GM23338 (cell line): ENCODE measurements at regions not wholly inside any gene's neighbourhood (a gene's known extent, or its start where the extent isn't known, plus 50 kb on each side); places are given as distances from the start of the nearest gene placed in this dataset.

Experiments used
- ATAC-seq: fragments of 200-7000 bp; cut with Tn5 transposase; 3 replicates; pipeline ENCODE4 v1.9.1; 2020
- DNase-seq: peaks from one replicate; pipeline ENCODE4 v3.0.0-alpha.2; 2015; ENCODE audit warnings: low spot score
- H2AFZ ChIP-seq: fragments of 200-600 bp; sonication (generic); 2 replicates; pipeline ENCODE4 v1.8.0; 2016; ENCODE audit warnings: antibody characterized with exemption, mild to moderate bottlenecking, moderate library complexity
- H3F3A ChIP-seq: fragments of 200-600 bp; sonication (generic); replicated peaks from 2 replicates; pipeline ENCODE4 v1.8.0; 2017; ENCODE audit warnings: antibody characterized with exemption, mixed run types, low read depth
- H3K27ac ChIP-seq: fragments of 200-600 bp; sonication (generic); 2 replicates; pipeline ENCODE4 v1.6.1; 2016; ENCODE audit warnings: low read depth
- H3K27me3 ChIP-seq: fragments of 200-600 bp; sonication (generic); 2 replicates; pipeline ENCODE4 v1.8.0; 2016; ENCODE audit warnings: mild to moderate bottlenecking, mixed run types, moderate library complexity; ENCODE audit not compliant: insufficient read depth
- H3K36me3 ChIP-seq: fragments of 200-600 bp; sonication (generic); 2 replicates; pipeline ENCODE4 v1.8.0; 2016; ENCODE audit warnings: mild to moderate bottlenecking; ENCODE audit not compliant: insufficient read depth
- H3K4me1 ChIP-seq: fragments of 200-600 bp; sonication (generic); 2 replicates; pipeline ENCODE4 v1.8.0; 2016; ENCODE audit warnings: mild to moderate bottlenecking, moderate library complexity; ENCODE audit not compliant: insufficient read depth
- H3K4me2 ChIP-seq: fragments of 200-600 bp; sonication (generic); 2 replicates; pipeline ENCODE4 v1.7.1; 2017; ENCODE audit warnings: mixed run types
- H3K4me3 ChIP-seq: fragments of 200-600 bp; sonication (generic); 2 replicates; pipeline ENCODE4 v1.6.1; 2016; ENCODE audit warnings: mixed run types
- H3K79me2 ChIP-seq: fragments of 200-600 bp; sonication (generic); replicated peaks from 2 replicates; pipeline ENCODE4 v1.8.0; 2017; ENCODE audit warnings: mild to moderate bottlenecking; ENCODE audit not compliant: insufficient read depth
- H3K9me2 ChIP-seq: fragments of 200-600 bp; sonication (generic); 2 replicates; pipeline ENCODE4 v1.8.0; 2017; ENCODE audit not compliant: insufficient read depth
- H4K20me1 ChIP-seq: fragments of 200-600 bp; sonication (generic); replicated peaks from 2 replicates; pipeline ENCODE4 v1.8.0; 2017; ENCODE audit warnings: mild to moderate bottlenecking; ENCODE audit not compliant: insufficient read depth
- H3K27ac Mint-ChIP-seq: 2 replicates; pipeline ENCODE4 v1.8.0; 2020; ENCODE audit warnings: inconsistent platforms, mild to moderate bottlenecking, moderate library complexity, mixed read lengths
- H3K27me3 Mint-ChIP-seq: 3 replicates; pipeline ENCODE4 v1.8.0; 2022; ENCODE audit warnings: low read depth, mild to moderate bottlenecking, moderate library complexity, mixed read lengths, inconsistent platforms; ENCODE audit not compliant: insufficient read depth, poor library complexity
- H3K36me3 Mint-ChIP-seq: 3 replicates; pipeline ENCODE4 v1.8.0; 2021; ENCODE audit warnings: low read depth, mild to moderate bottlenecking, inconsistent platforms, moderate library complexity, mixed read lengths
- H3K4me1 Mint-ChIP-seq: 3 replicates; pipeline ENCODE4 v1.8.0; 2020; ENCODE audit warnings: mild to moderate bottlenecking, inconsistent platforms, mixed read lengths
- H3K4me3 Mint-ChIP-seq: 3 replicates; pipeline ENCODE4 v1.8.0; 2021; ENCODE audit warnings: moderate library complexity, mild to moderate bottlenecking, inconsistent platforms, mixed read lengths
- H3K9me3 Mint-ChIP-seq: 3 replicates; pipeline ENCODE4 v1.8.0; 2020; ENCODE audit warnings: moderate library complexity, mild to moderate bottlenecking, inconsistent platforms, mixed read lengths
- CREB1 ChIP-seq: fragments of 250-450 bp; sonication (Bioruptor Pico); IDR thresholded peaks from 2 replicates; pipeline ENCODE4 v1.5.0; 2020; ENCODE audit warnings: low read depth, mild to moderate bottlenecking, moderate library complexity
- CTCF ChIP-seq, 2 experiments: fragments of 200-600 bp in 1 of 2; sonication (generic) in 1 of 2; conservative IDR thresholded peaks; 2 replicates each; pipeline versions ENCODE4 v1.5.1 to v1.6.1; 2016 to 2017; ENCODE audit warnings: antibody characterized with exemption in 2 of 2, low read depth in 2 of 2, mild to moderate bottlenecking in 2 of 2, moderate library complexity in 1 of 2
- ETS1 ChIP-seq: IDR thresholded peaks from 2 replicates; pipeline ENCODE4 v1.6.1; 2016; ENCODE audit warnings: antibody characterized with exemption
- EZH2 ChIP-seq: fragments of 200-600 bp; sonication (generic); IDR thresholded peaks from one replicate; pipeline ENCODE4 v1.8.0; 2017; ENCODE audit warnings: antibody characterized with exemption, mild to moderate bottlenecking, low read depth; ENCODE audit not compliant: unreplicated experiment
- EZH2phosphoT487 ChIP-seq: fragments of 200-600 bp; sonication (generic); IDR thresholded peaks from one replicate; pipeline ENCODE4 v1.8.1; 2018; ENCODE audit warnings: antibody characterized with exemption; ENCODE audit not compliant: unreplicated experiment
- JUNB ChIP-seq: IDR thresholded peaks from one replicate; pipeline ENCODE4 v1.6.1; 2016; ENCODE audit warnings: antibody characterized with exemption; ENCODE audit not compliant: unreplicated experiment
- NANOG ChIP-seq: IDR thresholded peaks from 2 replicates; pipeline ENCODE4 v1.6.1; 2016; ENCODE audit warnings: antibody characterized with exemption, borderline replicate concordance
- POLR2AphosphoS5 ChIP-seq: IDR thresholded peaks from 2 replicates; pipeline ENCODE4 v1.6.1; 2016; ENCODE audit warnings: antibody characterized with exemption, low read depth
- REST ChIP-seq: IDR thresholded peaks from one replicate; pipeline ENCODE4 v1.6.1; 2018; ENCODE audit warnings: antibody characterized with exemption; ENCODE audit not compliant: unreplicated experiment
- STAT1 ChIP-seq: IDR thresholded peaks from one replicate; pipeline ENCODE4 v1.6.1; 2016; ENCODE audit warnings: antibody characterized with exemption; ENCODE audit not compliant: unreplicated experiment
- ZNF114 ChIP-seq: fragments of 250-450 bp; sonication (Bioruptor Pico); IDR thresholded peaks from 2 replicates; pipeline ENCODE4 v1.5.0; 2020; ENCODE audit warnings: mild to moderate bottlenecking, moderate library complexity
- ZNF331 ChIP-seq: fragments of 250-450 bp; sonication (Bioruptor Pico); IDR thresholded peaks from 2 replicates; pipeline ENCODE4 v1.5.0; 2020; ENCODE audit warnings: low read depth, mild to moderate bottlenecking, moderate library complexity
- ZNF462 ChIP-seq: fragments of 250-450 bp; sonication (Bioruptor Pico); IDR thresholded peaks from 2 replicates; pipeline ENCODE4 v1.5.0; 2020; ENCODE audit warnings: mild to moderate bottlenecking, moderate library complexity

GRCh38 chr12:115132905-115133304, 448.9 kb upstream of the TBX3 start:
- no peak overlapping the region for H3K4me2 ChIP-seq
- H3F3A ChIP-seq = no peaks in the 10 kb centered on the region
- no peaks in the 10 kb centered on the region for H3K36me3 ChIP-seq
- H3K27me3 ChIP-seq = no peaks in the 10 kb centered on the region
- H3K4me3 ChIP-seq = no peak overlapping the region
- ATAC-seq (no peak), DNase-seq (no peak)
- H3K4me1 ChIP-seq = no peaks in the 10 kb centered on the region
- no peak overlapping the region for H3K27ac ChIP-seq
- Mint-ChIP-seq H3K9me3 (no peaks in the 10 kb centered on the region), H3K27ac (no peak overlapping the region), H3K4me3 (no peak overlapping the region), H3K36me3 (no peaks in the 10 kb centered on the region), H3K27me3 (no peaks in the 10 kb centered on the region), H3K4me1 (no peaks in the 10 kb centered on the region; the same call in 2 of the 3 replicates)
- H4K20me1 ChIP-seq = no peaks in the 10 kb centered on the region
- no peaks in the 10 kb centered on the region for H3K79me2 ChIP-seq
- TF ChIP-seq REST (no peak), ETS1 (no peak), STAT1 (no peak), JUNB (no peak), ZNF462 (no peak), NANOG (no peak), EZH2 (no peak), EZH2phosphoT487 (no peak), POLR2AphosphoS5 (no peak), ZNF114 (no peak), CTCF (conservative IDR thresholded peaks at IDR 0.05; ENCODE audit: low read depth in 2 of 2) (no peak), ZNF331 (CRISPR knock-in tag) (no peak), CREB1 (CRISPR knock-in tag) (no peak)
- peaks cover 3% of the 10 kb centered on the region; the same call in 1 of the 2 replicates for H3K9me2 ChIP-seq
- no peak overlapping the region for H2AFZ ChIP-seq
